Loucy (cell line): ENCODE measurements at regions not wholly inside any gene's neighbourhood (a gene's known extent, or its start where the extent isn't known, plus 50 kb on each side); places are given as distances from the start of the nearest gene placed in this dataset.

Experiments used
- H2AFZ ChIP-seq: fragments of 200-600 bp; sonication (generic); 2 replicates; pipeline ENCODE4 v1.6.0; 2016; ENCODE audit warnings: antibody characterized with exemption, mild to moderate bottlenecking, low read length, moderate library complexity
- H3F3A ChIP-seq: fragments of 200-600 bp; 2 replicates; pipeline ENCODE4 v1.6.0; 2016; ENCODE audit warnings: antibody characterized with exemption, low read depth, mild to moderate bottlenecking
- H3K27me3 ChIP-seq: fragments of 200-600 bp; sonication (generic); 2 replicates; pipeline ENCODE4 v1.6.1; 2014; ENCODE audit warnings: low read length, mild to moderate bottlenecking; ENCODE audit not compliant: insufficient read depth, poor library complexity, severe bottlenecking
- H3K36me3 ChIP-seq: fragments of 200-600 bp; sonication (generic); 2 replicates; pipeline ENCODE4 v1.6.1; 2016; ENCODE audit warnings: low read length; ENCODE audit not compliant: insufficient read depth
- H3K4me1 ChIP-seq: fragments of 200-600 bp; sonication (generic); 2 replicates; pipeline ENCODE4 v1.5.1; 2014; ENCODE audit warnings: low read length, mild to moderate bottlenecking; ENCODE audit not compliant: insufficient read depth, poor library complexity, severe bottlenecking
- H3K4me2 ChIP-seq: fragments of 200-600 bp; sonication (generic); 2 replicates; pipeline ENCODE4 v1.6.0; 2014; ENCODE audit warnings: antibody characterized with exemption, low read length, low read depth, mild to moderate bottlenecking; ENCODE audit not compliant: poor library complexity, severe bottlenecking
- H3K4me3 ChIP-seq: fragments of 200-600 bp; sonication (generic); 2 replicates; pipeline ENCODE4 v1.5.1; 2014; ENCODE audit warnings: low read length, mild to moderate bottlenecking, mixed read lengths; ENCODE audit not compliant: poor library complexity, severe bottlenecking
- H3K79me2 ChIP-seq: fragments of 200-600 bp; sonication (generic); 2 replicates; pipeline ENCODE4 v1.6.1; 2014; ENCODE audit warnings: low read length; ENCODE audit not compliant: insufficient read depth
- H3K9ac ChIP-seq: fragments of 200-600 bp; sonication (generic); 2 replicates; pipeline ENCODE4 v1.6.0; 2014; ENCODE audit warnings: mild to moderate bottlenecking, low read depth, low read length, moderate library complexity; ENCODE audit not compliant: poor library complexity, severe bottlenecking
- H3K9me2 ChIP-seq: fragments of 200-600 bp; sonication (generic); replicated peaks from 2 replicates; pipeline ENCODE4 v1.6.1; 2016; ENCODE audit warnings: low read depth, low read length, mixed read lengths
- H3K9me3 ChIP-seq: fragments of 200-600 bp; sonication (generic); 2 replicates; pipeline ENCODE4 v1.6.1; 2014; ENCODE audit warnings: mild to moderate bottlenecking, antibody characterized with exemption, low read length, low read depth; ENCODE audit not compliant: insufficient read depth
- H4K20me1 ChIP-seq: fragments of 200-600 bp; sonication (generic); 2 replicates; pipeline ENCODE4 v1.6.0; 2014; ENCODE audit warnings: antibody characterized with exemption, low read length, mild to moderate bottlenecking; ENCODE audit not compliant: insufficient read depth, poor library complexity, severe bottlenecking
- CTCF ChIP-seq: fragments of 200-600 bp; sonication (generic); conservative IDR thresholded peaks from 2 replicates; pipeline ENCODE4 v1.5.1; 2014; ENCODE audit warnings: mild to moderate bottlenecking, antibody characterized with exemption, low read length
- EZH2phosphoT487 ChIP-seq: fragments of 200-600 bp; IDR thresholded peaks from 2 replicates; pipeline ENCODE4 v1.6.1; 2018; ENCODE audit warnings: antibody characterized with exemption, mild to moderate bottlenecking, moderate library complexity, borderline replicate concordance

GRCh38 chr12:58657190-58657589 is 263.1 kb downstream of the LRIG3 start:
- Histone ChIP-seq H3K4me1 (no peaks in the 10 kb centered on the region), H3K4me2 (no peak overlapping the region), H3F3A (no peaks in the 10 kb centered on the region), H3K79me2 (no peaks in the 10 kb centered on the region), H3K9me3 (peaks cover 9% of the 10 kb centered on the region), H3K9ac (no peak overlapping the region), H3K9me2 (no peaks in the 10 kb centered on the region), H3K36me3 (no peaks in the 10 kb centered on the region), H2AFZ (no peak overlapping the region), H3K4me3 (no peak overlapping the region), H3K27me3 (no peaks in the 10 kb centered on the region), H4K20me1 (no peaks in the 10 kb centered on the region)
- TF ChIP-seq CTCF (no peak), EZH2phosphoT487 (no peak)

- Histone ChIP-seq H3F3A (no peaks in the 10 kb centered on the region), H3K9me3 (no peaks in the 10 kb centered on the region), H3K79me2 (no peaks in the 10 kb centered on the region), H3K4me1 (no peaks in the 10 kb centered on the region), H3K4me3 (no peak overlapping the region), H4K20me1 (no peaks in the 10 kb centered on the region), H2AFZ (no peak overlapping the region), H3K9ac (no peak overlapping the region), H3K36me3 (no peaks in the 10 kb centered on the region), H3K27me3 (no peaks in the 10 kb centered on the region), H3K9me2 (no peaks in the 10 kb centered on the region), H3K4me2 (no peak overlapping the region)
- TF ChIP-seq CTCF (no peak), EZH2phosphoT487 (no peak)
These were observed 254.9 kb downstream of the LRIG3 start for GRCh38 chr12:58665375-58665774.

GRCh38 chr12:58668233-58668632 is 252.1 kb downstream of the LRIG3 start:
- no peaks in the 10 kb centered on the region for H3K79me2 ChIP-seq
- H3K9me2 ChIP-seq, result no peaks in the 10 kb centered on the region
- no peaks in the 10 kb centered on the region for H4K20me1 ChIP-seq
- H3K4me1 ChIP-seq, result no peaks in the 10 kb centered on the region
- no peaks in the 10 kb centered on the region for H3K9me3 ChIP-seq
- no peaks in the 10 kb centered on the region for H3K36me3 ChIP-seq
- H3K4me3 ChIP-seq, result no peak overlapping the region
- H3K9ac ChIP-seq, result no peak overlapping the region
- TF ChIP-seq EZH2phosphoT487 (no peak), CTCF (no peak)
- no peak overlapping the region for H2AFZ ChIP-seq
- H3K4me2 ChIP-seq, result no peak overlapping the region
- H3F3A ChIP-seq, result no peaks in the 10 kb centered on the region
- no peaks in the 10 kb centered on the region for H3K27me3 ChIP-seq
